BLaER1 treated with 17β-estradiol and CSF1 and Interleukin-3, amounts not matched to agents 10 nM and 100 nM (cell line): ENCODE measurements at regions not wholly inside any gene's neighbourhood (a gene's known extent, or its start where the extent isn't known, plus 50 kb on each side); places are given as distances from the start of the nearest gene placed in this dataset.

Source experiments
- H3K27ac ChIP-seq, 11 experiments: shearing (Covaris generic); formaldehyde crosslinking; 2 replicates each; pipeline ENCODE4 v1.8.1; 2022
- H3K27me3 ChIP-seq, 11 experiments: shearing (Covaris generic); formaldehyde crosslinking; 2 replicates each; pipeline ENCODE4 v1.8.1; 2022
- H3K36me3 ChIP-seq, 11 experiments: shearing (Covaris generic); formaldehyde crosslinking; 2 replicates each; pipeline ENCODE4 v1.8.1; 2022
- H3K4me1 ChIP-seq, 10 experiments: shearing (Covaris generic); formaldehyde crosslinking; 2 replicates each; pipeline ENCODE4 v1.8.1; 2022
- H3K4me2 ChIP-seq, 11 experiments: shearing (Covaris generic); formaldehyde crosslinking; 2 replicates each; pipeline ENCODE4 v1.8.1; 2022
- H3K4me3 ChIP-seq, 10 experiments: shearing (Covaris generic); formaldehyde crosslinking; 2 replicates each; pipeline ENCODE4 v1.8.1; 2022
- H3K9ac ChIP-seq, 11 experiments: shearing (Covaris generic); formaldehyde crosslinking; 2 replicates each; pipeline ENCODE4 v1.8.1; 2022
- H3K9me3 ChIP-seq, 11 experiments: shearing (Covaris generic); formaldehyde crosslinking; replicated peaks in 1 of 11; 2 replicates each; pipeline ENCODE4 v1.8.1; 2022
- H4K20me1 ChIP-seq, 11 experiments: shearing (Covaris generic); formaldehyde crosslinking; 2 replicates each; pipeline ENCODE4 v1.8.1; 2022
- Cebpa-rat ChIP-seq, 11 experiments: shearing (Covaris generic); IDR thresholded peaks; 2 replicates each; pipeline ENCODE4 v1.8.1; 2022

GRCh38 chr13:112124141-112124540, 57.2 kb downstream of the SOX1 start:
- Histone ChIP-seq H3K36me3 (no peaks in the 10 kb centered on the region), H4K20me1 (no peaks in the 10 kb centered on the region), H3K27me3 (0 out of 22 replicates have a peak, but pooled peaks cover 0 to 5% (median 0%) of the 10 kb centered on the region in 11 experiments), H3K4me2 (no peak overlapping the region), H3K27ac (no peak overlapping the region), H3K9ac (no peak overlapping the region), H3K9me3 (no peaks in the 10 kb centered on the region), H3K4me1 (no peaks in the 10 kb centered on the region), H3K4me3 (no peak overlapping the region)
- TF ChIP-seq Cebpa-rat (IDR thresholded peaks at IDR 0.05), result no peak

GRCh38 chr13:112127564-112128330, 60.8 kb downstream of the SOX1 start:
- H3K9me3 ChIP-seq, result no peaks in the 10 kb centered on the region
- H3K27ac ChIP-seq, result no peak overlapping the region
- H3K4me1 ChIP-seq, result 0 out of 20 replicates have a peak, but pooled peaks cover 0 to under 1% (median 0%) of the 10 kb centered on the region in 10 experiments
- no peaks in the 10 kb centered on the region for H3K36me3 ChIP-seq
- H3K4me3 ChIP-seq, result no peak overlapping the region
- H4K20me1 ChIP-seq, result no peaks in the 10 kb centered on the region; a peak in 1 of 22 replicates
- no peak overlapping the region for H3K9ac ChIP-seq
- H3K4me2 ChIP-seq, result no peak overlapping the region
- TF ChIP-seq Cebpa-rat (IDR thresholded peaks at IDR 0.05), result no peak
- H3K27me3 ChIP-seq, result 0 out of 22 replicates have a peak, but pooled peaks cover 0 to 5% (median 0%) of the 10 kb centered on the region in 11 experiments

- Histone ChIP-seq H3K4me3 (no peak overlapping the region), H3K36me3 (no peaks in the 10 kb centered on the region), H3K4me2 (no peak overlapping the region), H3K27ac (no peak overlapping the region), H3K27me3 (0 out of 22 replicates have a peak, but pooled peaks cover 0 to 5% (median 0%) of the 10 kb centered on the region in 11 experiments), H3K9me3 (no peaks in the 10 kb centered on the region), H3K9ac (no peak overlapping the region), H4K20me1 (no peaks in the 10 kb centered on the region; a peak in 1 of 22 replicates), H3K4me1 (0 out of 20 replicates have a peak, but pooled peaks cover 0 to 4% (median 0%) of the 10 kb centered on the region in 10 experiments)
- no peak for TF ChIP-seq Cebpa-rat (IDR thresholded peaks at IDR 0.05)
Measured at GRCh38 chr13:112128331-112128610, 61.3 kb downstream of the SOX1 start.

- Histone ChIP-seq H3K27ac (no peak overlapping the region), H4K20me1 (no peaks in the 10 kb centered on the region; a peak in 3 of 22 replicates), H3K4me3 (no peak overlapping the region), H3K9me3 (no peaks in the 10 kb centered on the region), H3K4me2 (no peak overlapping the region), H3K36me3 (no peaks in the 10 kb centered on the region), H3K27me3 (peaks cover 0 to 5% (median 0%) of the 10 kb centered on the region in 11 experiments; a peak in 2 of 22 replicates), H3K4me1 (0 out of 20 replicates have a peak, but pooled peaks cover 0 to 4% (median 0%) of the 10 kb centered on the region in 10 experiments), H3K9ac (no peak overlapping the region)
- TF ChIP-seq Cebpa-rat (IDR thresholded peaks at IDR 0.05), result no peak
Measured at GRCh38 chr13:112130418-112130817, 63.5 kb downstream of the SOX1 start.

- Histone ChIP-seq H3K4me2 (no peak overlapping the region), H3K27ac (no peak overlapping the region), H4K20me1 (no peaks in the 10 kb centered on the region; a peak in 4 of 22 replicates), H3K36me3 (no peaks in the 10 kb centered on the region), H3K27me3 (peaks cover 0 to 5% (median 0%) of the 10 kb centered on the region in 11 experiments; a peak in 2 of 22 replicates), H3K4me1 (0 out of 20 replicates have a peak, but pooled peaks cover 0 to 4% (median 0%) of the 10 kb centered on the region in 10 experiments), H3K9ac (no peak overlapping the region), H3K4me3 (no peak overlapping the region), H3K9me3 (no peaks in the 10 kb centered on the region)
- no peak for TF ChIP-seq Cebpa-rat (IDR thresholded peaks at IDR 0.05)
Measured at GRCh38 chr13:112131081-112131712, 64.2 kb downstream of the SOX1 start.

DNA sequence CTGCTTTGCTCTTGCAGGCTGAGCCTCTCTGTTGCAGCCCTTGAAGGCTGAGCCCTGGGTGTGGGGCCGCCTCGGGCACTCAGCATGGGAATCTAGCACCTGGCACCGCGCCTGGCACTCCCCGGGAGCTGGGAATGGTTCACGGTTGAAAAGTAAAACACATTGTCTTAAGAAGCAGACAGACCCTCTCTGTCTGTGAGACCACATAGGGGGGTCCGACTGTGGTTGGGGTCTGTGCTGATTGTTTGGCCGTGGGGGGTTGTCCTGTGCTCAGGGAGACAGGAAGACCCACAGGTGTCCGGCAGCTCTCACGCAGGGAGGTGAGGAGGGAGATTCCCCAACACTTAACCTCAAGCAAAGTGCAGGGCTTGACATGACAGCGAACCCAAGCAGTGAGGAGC, 64.8 kb downstream of the SOX1 start:
- Histone ChIP-seq H3K27ac (no peak overlapping the region), H3K9me3 (no peaks in the 10 kb centered on the region), H3K27me3 (peaks cover 0 to 5% (median 0%) of the 10 kb centered on the region in 11 experiments; a peak in 2 of 22 replicates), H3K4me3 (no peak overlapping the region), H3K4me1 (0 out of 20 replicates have a peak, but pooled peaks cover 0 to 4% (median 0%) of the 10 kb centered on the region in 10 experiments), H3K36me3 (no peaks in the 10 kb centered on the region), H4K20me1 (no peaks in the 10 kb centered on the region; a peak in 4 of 22 replicates), H3K9ac (no peak overlapping the region), H3K4me2 (no peak overlapping the region)
- TF ChIP-seq Cebpa-rat (IDR thresholded peaks at IDR 0.05), result no peak

DNA sequence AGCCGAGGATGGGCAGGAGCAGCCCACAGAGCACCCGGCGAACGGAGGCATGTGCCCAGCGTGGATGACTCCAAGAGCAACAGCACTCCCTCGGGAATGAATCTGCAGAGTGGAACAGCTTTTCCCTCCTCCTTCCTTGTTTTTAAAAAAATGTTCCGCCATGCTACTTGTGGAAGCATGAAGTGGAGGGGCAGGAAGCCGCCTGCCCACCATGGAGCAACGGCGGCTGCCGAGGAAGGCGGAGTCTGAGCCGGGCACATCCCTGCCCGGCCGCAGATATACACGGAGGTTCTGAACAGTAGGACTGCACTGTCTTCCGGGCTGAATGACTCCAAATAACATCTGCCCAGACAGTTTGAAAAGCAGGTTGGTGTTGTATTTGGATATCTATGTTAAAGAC, 65.2 kb downstream of the SOX1 start:
- no peak overlapping the region for H3K27ac ChIP-seq

GRCh38 chr13:112132619-112133018, 65.7 kb downstream of the SOX1 start:
- Histone ChIP-seq H3K4me2 (no peak overlapping the region), H3K9me3 (no peaks in the 10 kb centered on the region), H3K27ac (no peak overlapping the region), H3K9ac (no peak overlapping the region), H3K27me3 (peaks cover 0 to 9% (median 0%) of the 10 kb centered on the region in 11 experiments; a peak in 2 of 22 replicates), H3K4me1 (0 out of 20 replicates have a peak, but pooled peaks cover 0 to 4% (median 0%) of the 10 kb centered on the region in 10 experiments), H3K4me3 (no peak overlapping the region), H3K36me3 (no peaks in the 10 kb centered on the region), H4K20me1 (no peaks in the 10 kb centered on the region; a peak in 4 of 22 replicates)
- TF ChIP-seq Cebpa-rat (IDR thresholded peaks at IDR 0.05), result no peak

More for the DNA sequence above, 65.2 kb downstream of the SOX1 start:
- H3K9me3 ChIP-seq, result no peaks in the 10 kb centered on the region
- H3K4me2 ChIP-seq, result no peak overlapping the region
- H3K36me3 ChIP-seq, result no peaks in the 10 kb centered on the region
- TF ChIP-seq Cebpa-rat (IDR thresholded peaks at IDR 0.05), result no peak
- H4K20me1 ChIP-seq, result no peaks in the 10 kb centered on the region; a peak in 4 of 22 replicates
- no peak overlapping the region for H3K9ac ChIP-seq
- H3K27me3 ChIP-seq, result peaks cover 0 to 8% (median 0%) of the 10 kb centered on the region in 11 experiments; a peak in 2 of 22 replicates
- no peak overlapping the region for H3K4me3 ChIP-seq
- 0 out of 20 replicates have a peak, but pooled peaks cover 0 to 4% (median 0%) of the 10 kb centered on the region in 10 experiments for H3K4me1 ChIP-seq
